ENCODE measurements at regions not wholly inside any gene's neighbourhood (a gene's known extent, or its start where the extent isn't known, plus 50 kb on each side); places are given as distances from the start of the nearest gene placed in this dataset.

- TF ChIP-seq EZH2 (IDR thresholded peaks at IDR 0.05) = no peak
- no peak for TF ChIP-seq POLR2AphosphoS5 (IDR thresholded peaks at IDR 0.05; ENCODE audit: borderline replicate concordance, low read depth, low read length)
- no peak for TF ChIP-seq FOXP2 (optimal IDR thresholded peaks at IDR 0.05; ENCODE audit: control extremely low read depth, extremely low read length, insufficient read depth)
Observed at GRCh38 chr13:80680786-80681366, 339.9 kb upstream of the SPRY2 start.

All from SK-N-MC (cell line).